22Rv1 (cell line): ENCODE measurements at regions not wholly inside any gene's neighbourhood (a gene's known extent, or its start where the extent isn't known, plus 50 kb on each side); places are given as distances from the start of the nearest gene placed in this dataset.

Experiments
- ZFX ChIP-seq: fragments of 450-650 bp; IDR thresholded peaks from 2 replicates; pipeline ENCODE4 v1.6.1; 2017; ENCODE audit warnings: antibody characterized with exemption, borderline replicate concordance
- TF ChIP-seq, protein P1 (sequence below): fragments of 450-650 bp; IDR thresholded peaks from 2 replicates; pipeline ENCODE4 v1.5.1; 2017; ENCODE audit warnings: mild to moderate bottlenecking

DNA sequence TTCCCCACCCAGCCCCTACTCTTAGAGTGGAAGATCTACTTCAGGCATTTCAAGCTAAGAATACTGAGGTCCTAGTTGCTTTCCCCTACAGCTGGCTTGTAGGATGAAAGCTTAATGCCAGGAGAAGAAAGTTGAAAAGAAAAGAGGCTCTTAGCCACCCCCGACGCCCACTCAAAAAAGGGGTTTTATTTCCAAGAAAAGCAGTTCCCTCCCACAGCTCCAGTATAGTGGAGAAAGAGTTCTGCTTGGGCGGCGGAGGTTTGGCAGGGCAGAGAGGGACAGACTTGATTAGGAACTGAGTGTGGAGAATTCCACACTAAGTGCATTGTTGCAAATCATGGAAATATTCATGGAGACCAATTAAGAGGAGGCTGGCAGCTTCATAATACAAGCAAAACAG is 470.9 kb downstream of the ETS1 start:
- TF ChIP-seq, protein P1, sequence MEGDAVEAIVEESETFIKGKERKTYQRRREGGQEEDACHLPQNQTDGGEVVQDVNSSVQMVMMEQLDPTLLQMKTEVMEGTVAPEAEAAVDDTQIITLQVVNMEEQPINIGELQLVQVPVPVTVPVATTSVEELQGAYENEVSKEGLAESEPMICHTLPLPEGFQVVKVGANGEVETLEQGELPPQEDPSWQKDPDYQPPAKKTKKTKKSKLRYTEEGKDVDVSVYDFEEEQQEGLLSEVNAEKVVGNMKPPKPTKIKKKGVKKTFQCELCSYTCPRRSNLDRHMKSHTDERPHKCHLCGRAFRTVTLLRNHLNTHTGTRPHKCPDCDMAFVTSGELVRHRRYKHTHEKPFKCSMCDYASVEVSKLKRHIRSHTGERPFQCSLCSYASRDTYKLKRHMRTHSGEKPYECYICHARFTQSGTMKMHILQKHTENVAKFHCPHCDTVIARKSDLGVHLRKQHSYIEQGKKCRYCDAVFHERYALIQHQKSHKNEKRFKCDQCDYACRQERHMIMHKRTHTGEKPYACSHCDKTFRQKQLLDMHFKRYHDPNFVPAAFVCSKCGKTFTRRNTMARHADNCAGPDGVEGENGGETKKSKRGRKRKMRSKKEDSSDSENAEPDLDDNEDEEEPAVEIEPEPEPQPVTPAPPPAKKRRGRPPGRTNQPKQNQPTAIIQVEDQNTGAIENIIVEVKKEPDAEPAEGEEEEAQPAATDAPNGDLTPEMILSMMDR, result no peak
- no peak for TF ChIP-seq ZFX
